IMR-90 (cell line): ENCODE measurements at regions not wholly inside any gene's neighbourhood (a gene's known extent, or its start where the extent isn't known, plus 50 kb on each side); places are given as distances from the start of the nearest gene placed in this dataset.
A peak's percentile ranks its signal among the peaks of the same experiment; 100 is the strongest.

Experiments
- ATAC-seq: fragments of 200-7000 bp; cut with Tn5 transposase; 2 replicates; pipeline ENCODE4 v1.9.1; 2020; ENCODE audit warnings: low read depth, mild to moderate bottlenecking, moderate library complexity
- BruUV-seq: library from RNA; stranded (reverse); fragments of 400-500 nt; replicated peaks from 2 replicates; lab custom pipeline; 2021; lab: Mats Ljungman, UMichigan
- CTCF ChIA-PET: fragments of 300-600 bp; formaldehyde crosslinking; extraction: SDS; loops from one replicate; lab custom pipeline; 2021; ENCODE audit warnings: antibody characterized with exemption; lab: Yijun Ruan, JAX
- POLR2A ChIA-PET: fragments of 300-600 bp; sonication (Branson Sonifier 250); formaldehyde crosslinking; loops from one replicate; lab custom pipeline; 2022; ENCODE audit warnings: antibody characterized with exemption; ENCODE audit not compliant: unreplicated experiment; lab: Charles Lee
- DNase-seq: peaks from one replicate; pipeline ENCODE4 v3.0.0; 2013
- H2AFZ ChIP-seq: replicated peaks from 2 replicates; pipeline ENCODE3; 2013; ENCODE audit warnings: low read length, mild to moderate bottlenecking; ENCODE audit not compliant: poor library complexity
- H2AK5ac ChIP-seq: 2 replicates; pipeline ENCODE4 v1.6.1; 2013; ENCODE audit warnings: low read depth, low read length, inconsistent platforms
- H2AK9ac ChIP-seq: replicated peaks from 2 replicates; pipeline ENCODE3; 2013; ENCODE audit warnings: mild to moderate bottlenecking, low read depth, low read length, moderate library complexity; ENCODE audit not compliant: poor library complexity
- H2BK120ac ChIP-seq: 2 replicates; pipeline ENCODE4 v1.6.1; 2013; ENCODE audit warnings: low read depth, low read length, inconsistent platforms
- H2BK15ac ChIP-seq: 3 replicates; pipeline ENCODE4 v1.6.1; 2013; ENCODE audit warnings: low read depth, low read length, inconsistent platforms
- H2BK20ac ChIP-seq: 2 replicates; pipeline ENCODE4 v1.6.1; 2013; ENCODE audit warnings: low read depth, mild to moderate bottlenecking, inconsistent platforms, low read length, moderate library complexity
- H2BK5ac ChIP-seq: 2 replicates; pipeline ENCODE4 v1.6.1; 2013; ENCODE audit warnings: mild to moderate bottlenecking, low read depth, low read length, inconsistent platforms; ENCODE audit not compliant: poor library complexity, severe bottlenecking
- H3K14ac ChIP-seq: replicated peaks from 2 replicates; pipeline ENCODE4 v1.6.1; 2013; ENCODE audit warnings: low read depth, low read length, inconsistent platforms
- H3K18ac ChIP-seq: 2 replicates; pipeline ENCODE4 v1.6.1; 2013; ENCODE audit warnings: low read depth, low read length, control low read depth
- H3K23ac ChIP-seq: 2 replicates; pipeline ENCODE4 v1.6.1; 2013; ENCODE audit warnings: low read depth, low read length, inconsistent platforms
- H3K27ac ChIP-seq: 2 replicates; pipeline ENCODE4 v1.5.1; 2013; ENCODE audit warnings: mild to moderate bottlenecking, control low read depth, low read length; ENCODE audit not compliant: insufficient read depth
- H3K27me3 ChIP-seq: 2 replicates; pipeline ENCODE4 v1.6.1; 2013; ENCODE audit warnings: low read length; ENCODE audit not compliant: control insufficient read depth, insufficient read depth
- H3K36me3 ChIP-seq: 2 replicates; pipeline ENCODE4 v1.6.1; 2013; ENCODE audit warnings: low read length, mixed read lengths; ENCODE audit not compliant: control insufficient read depth, insufficient read depth
- H3K4ac ChIP-seq: 2 replicates; pipeline ENCODE4 v1.6.1; 2013; ENCODE audit warnings: low read depth, low read length, inconsistent platforms
- H3K4me1 ChIP-seq: 2 replicates; pipeline ENCODE4 v1.6.1; 2013; ENCODE audit warnings: low read length, mixed read lengths; ENCODE audit not compliant: control insufficient read depth, insufficient read depth
- H3K4me2 ChIP-seq: 2 replicates; pipeline ENCODE4 v1.6.1; 2013; ENCODE audit warnings: low read depth, mild to moderate bottlenecking, control low read depth, low read length, moderate library complexity
- H3K4me3 ChIP-seq: 2 replicates; pipeline ENCODE4 v1.5.1; 2013; ENCODE audit warnings: low read depth, mild to moderate bottlenecking, control low read depth, low read length, moderate library complexity; ENCODE audit not compliant: insufficient read depth
- H3K56ac ChIP-seq: 2 replicates; pipeline ENCODE4 v1.6.1; 2013; ENCODE audit warnings: low read length, inconsistent platforms; ENCODE audit not compliant: insufficient read depth; ENCODE audit errors: extremely low read depth
- H3K79me1 ChIP-seq, 2 experiments: 2 replicates each; pipeline ENCODE4 v1.6.1; 2013; ENCODE audit warnings: low read length in 2 of 2, inconsistent platforms in 1 of 2, low read depth in 1 of 2
- H3K9ac ChIP-seq: 2 replicates; pipeline ENCODE4 v1.6.1; 2013; ENCODE audit warnings: low read depth, low read length, control low read depth
- H3K9me1 ChIP-seq: 2 replicates; pipeline ENCODE4 v1.6.1; 2013; ENCODE audit warnings: low read length, inconsistent platforms; ENCODE audit not compliant: insufficient read depth
- H3K9me3 ChIP-seq: 2 replicates; pipeline ENCODE4 v1.6.1; 2013; ENCODE audit warnings: low read length; ENCODE audit not compliant: control insufficient read depth, insufficient read depth
- H4K20me1 ChIP-seq: 2 replicates; pipeline ENCODE4 v1.6.1; 2013; ENCODE audit warnings: low read length, inconsistent platforms; ENCODE audit not compliant: insufficient read depth
- H4K5ac ChIP-seq: 2 replicates; pipeline ENCODE4 v1.6.1; 2013; ENCODE audit warnings: mild to moderate bottlenecking, low read depth, low read length, control low read depth
- H4K8ac ChIP-seq, 2 experiments: 2 replicates each; pipeline ENCODE4 v1.6.1; 2013; ENCODE audit warnings: low read depth in 2 of 2, low read length in 2 of 2, control low read depth in 1 of 2, inconsistent platforms in 1 of 2
- H4K91ac ChIP-seq: 2 replicates; pipeline ENCODE4 v1.6.1; 2013; ENCODE audit warnings: low read depth, low read length, inconsistent platforms; ENCODE audit not compliant: insufficient read depth
- BHLHE40 ChIP-seq: fragments of 150-350 bp; IDR thresholded peaks from 2 replicates; pipeline ENCODE4 v1.6.1; 2016; ENCODE audit warnings: mild to moderate bottlenecking, low read depth, low read length
- CEBPB ChIP-seq: IDR thresholded peaks from 2 replicates; pipeline ENCODE4 v1.6.1; 2012; ENCODE audit warnings: low read depth, low read length, improper control_type of control experiment
- CHD1 ChIP-seq: IDR thresholded peaks from 2 replicates; pipeline ENCODE4 v1.6.1; 2012; ENCODE audit warnings: low read depth, low read length, improper control_type of control experiment
- CTCF ChIP-seq: conservative IDR thresholded peaks from 2 replicates; pipeline ENCODE4 v1.5.1; 2012; ENCODE audit warnings: mild to moderate bottlenecking, low read depth, low read length, improper control_type of control experiment
- FOS ChIP-seq: fragments of 150-350 bp; IDR thresholded peaks from 2 replicates; pipeline ENCODE4 v1.6.1; 2016; ENCODE audit warnings: low read depth, low read length
- MXI1 ChIP-seq: IDR thresholded peaks from 2 replicates; pipeline ENCODE4 v1.6.1; 2012; ENCODE audit warnings: low read depth, mild to moderate bottlenecking, low read length, moderate library complexity, borderline replicate concordance
- NFE2L2 ChIP-seq: fragments of 150-350 bp; IDR thresholded peaks from 2 replicates; pipeline ENCODE4 v1.6.1; 2016; ENCODE audit warnings: low read depth, mild to moderate bottlenecking, low read length
- POLR2A ChIP-seq: IDR thresholded peaks from 2 replicates; pipeline ENCODE4 v1.6.1; 2012; ENCODE audit warnings: mild to moderate bottlenecking, low read depth, low read length
- RAD21 ChIP-seq: IDR thresholded peaks from 2 replicates; pipeline ENCODE4 v1.6.1; 2012; ENCODE audit warnings: low read length, improper control_type of control experiment
- SMC3 ChIP-seq: fragments of 150-350 bp; IDR thresholded peaks from 2 replicates; pipeline ENCODE4 v1.6.1; 2016; ENCODE audit warnings: low read depth, mild to moderate bottlenecking, antibody characterized with exemption, low read length, moderate library complexity
- dilution Hi-C: fragments of 300-500 bp; cut with HindIII; formaldehyde crosslinking; loops from one replicate; pipeline ENCODE4 v1.14.3; 2018; ENCODE audit warnings: low sequenced_read_pairs; ENCODE audit not compliant: unreplicated experiment
- in situ Hi-C: fragments of 300-500 bp; cut with MboI; formaldehyde crosslinking; loops from 3 replicates; pipeline ENCODE4 v1.14.3; 2019; ENCODE audit warnings: low sequenced_read_pairs, inconsistent platforms, mixed read lengths
- intact Hi-C: fragments of 100-400 bp; cut with micrococcal nuclease; formaldehyde crosslinking; loops from 2 replicates; pipeline ENCODE4 v1.10.0; 2022
- TF ChIP-seq, protein P1 (sequence below): fragments of 150-350 bp; IDR thresholded peaks from 2 replicates; pipeline ENCODE4 v1.6.1; 2016; ENCODE audit warnings: low read depth, mild to moderate bottlenecking, low read length, moderate library complexity, borderline replicate concordance
- TF ChIP-seq, protein P2 (sequence below): fragments of 150-350 bp; IDR thresholded peaks from 2 replicates; pipeline ENCODE4 v1.6.1; 2017; ENCODE audit warnings: mild to moderate bottlenecking, antibody characterized with exemption, low read length, low read depth

DNA sequence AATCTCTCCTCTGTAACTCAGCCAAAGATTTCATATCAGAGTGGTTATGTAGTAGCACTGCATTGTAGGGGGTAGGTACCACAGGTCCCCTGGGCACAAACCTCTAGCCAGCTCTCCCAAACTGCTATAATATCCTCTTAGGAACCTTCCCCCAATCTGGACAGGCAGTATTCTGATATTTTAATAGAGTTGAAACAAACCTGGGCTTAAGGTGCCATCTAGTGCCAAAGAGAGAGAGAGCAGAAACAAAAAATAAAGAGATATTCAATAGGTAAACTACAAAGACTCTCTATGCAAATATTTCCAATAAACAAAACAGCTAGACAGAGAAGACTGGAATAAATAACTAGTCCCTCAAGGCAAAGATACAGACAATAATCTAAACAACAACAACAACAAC, 1070.0 kb downstream of the CDH11 start:
- H2AK5ac ChIP-seq = no peak overlapping the region
- H2BK120ac ChIP-seq = no peak overlapping the region
- H3K9me1 ChIP-seq = no peaks in the 10 kb centered on the region
- TF ChIP-seq, protein P1, sequence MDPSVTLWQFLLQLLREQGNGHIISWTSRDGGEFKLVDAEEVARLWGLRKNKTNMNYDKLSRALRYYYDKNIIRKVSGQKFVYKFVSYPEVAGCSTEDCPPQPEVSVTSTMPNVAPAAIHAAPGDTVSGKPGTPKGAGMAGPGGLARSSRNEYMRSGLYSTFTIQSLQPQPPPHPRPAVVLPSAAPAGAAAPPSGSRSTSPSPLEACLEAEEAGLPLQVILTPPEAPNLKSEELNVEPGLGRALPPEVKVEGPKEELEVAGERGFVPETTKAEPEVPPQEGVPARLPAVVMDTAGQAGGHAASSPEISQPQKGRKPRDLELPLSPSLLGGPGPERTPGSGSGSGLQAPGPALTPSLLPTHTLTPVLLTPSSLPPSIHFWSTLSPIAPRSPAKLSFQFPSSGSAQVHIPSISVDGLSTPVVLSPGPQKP = no peak
- no peak for TF ChIP-seq SMC3
- TF ChIP-seq NFE2L2 = no peak
- TF ChIP-seq CEBPB = no peak
- no peak for TF ChIP-seq POLR2A
- peak; percentile 45 for TF ChIP-seq RAD21
- no peak for TF ChIP-seq CHD1
- TF ChIP-seq BHLHE40 = no peak
- TF ChIP-seq FOS = no peak
- TF ChIP-seq CTCF = 0 out of 2 replicates have a peak, but pooled peaks have one; percentile 33
- TF ChIP-seq, protein P2, sequence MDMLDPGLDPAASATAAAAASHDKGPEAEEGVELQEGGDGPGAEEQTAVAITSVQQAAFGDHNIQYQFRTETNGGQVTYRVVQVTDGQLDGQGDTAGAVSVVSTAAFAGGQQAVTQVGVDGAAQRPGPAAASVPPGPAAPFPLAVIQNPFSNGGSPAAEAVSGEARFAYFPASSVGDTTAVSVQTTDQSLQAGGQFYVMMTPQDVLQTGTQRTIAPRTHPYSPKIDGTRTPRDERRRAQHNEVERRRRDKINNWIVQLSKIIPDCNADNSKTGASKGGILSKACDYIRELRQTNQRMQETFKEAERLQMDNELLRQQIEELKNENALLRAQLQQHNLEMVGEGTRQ = no peak
- no peak for TF ChIP-seq MXI1
- no peaks in the 10 kb centered on the region for H4K20me1 ChIP-seq
- H3K9me3 ChIP-seq = no peaks in the 10 kb centered on the region
- dilution Hi-C loops = no loop called here
- in situ Hi-C loops = no loop called here
- H3K79me1 ChIP-seq = no peaks in the 10 kb centered on the region
- H3K14ac ChIP-seq = no peak overlapping the region
- no peak overlapping the region for H3K9ac ChIP-seq
- no peak overlapping the region for H4K91ac ChIP-seq
- H3K27me3 ChIP-seq = no peaks in the 10 kb centered on the region
- CTCF ChIA-PET = interaction anchor here (1.4 kb wide), 1 partner anchor 9 kb away, joined by 3 read pairs; no protein-coding TSS in a partner anchor
- no peak overlapping the region for H3K18ac ChIP-seq
- no peak overlapping the region for H2BK15ac ChIP-seq
- DNase-seq (no peak), ATAC-seq (no peak)
- no peak overlapping the region for H2AK9ac ChIP-seq
- H3K27ac ChIP-seq = no peak overlapping the region
- intact Hi-C loops = loop anchor here (10.0 kb wide), 1 partner anchor 687 kb away; no protein-coding TSS in a partner anchor
- H3K4me1 ChIP-seq = no peaks in the 10 kb centered on the region
- H3K4me2 ChIP-seq = no peak overlapping the region
- H2AFZ ChIP-seq = no peak overlapping the region
- H3K4me3 ChIP-seq = no peak overlapping the region
- no peak overlapping the region for H3K4ac ChIP-seq
- no TSS peak for BruUV-seq
- POLR2A ChIA-PET = no interaction called here
- H3K36me3 ChIP-seq = no peaks in the 10 kb centered on the region
- no peak overlapping the region for H2BK5ac ChIP-seq
- no peak overlapping the region for H4K5ac ChIP-seq
- no peak overlapping the region for H2BK20ac ChIP-seq
- no peak overlapping the region for H4K8ac ChIP-seq
- H3K23ac ChIP-seq = no peak overlapping the region
- no peak overlapping the region for H3K56ac ChIP-seq
